ENCODE measurements at regions not wholly inside any gene's neighbourhood (a gene's known extent, or its start where the extent isn't known, plus 50 kb on each side); places are given as distances from the start of the nearest gene placed in this dataset.
"Not testable (repeated sequence)": the region's sequence is repeated elsewhere in the genome, so short reads cannot be mapped to it uniquely, and the experiment has no call there.

GRCh38 chrX:67213686-67214085 lies 330.1 kb upstream of the AR start:
- DNase-seq (ENCODE audit: low read depth); POLR2A ChIA-PET; H3K27me3 ChIP-seq (ENCODE audit: control insufficient read depth, insufficient read depth, low read length); CTCF ChIA-PET; H3K36me3 ChIP-seq (ENCODE audit: control insufficient read depth, insufficient read depth, low read length); H3K4me3 ChIP-seq (ENCODE audit: low read depth, low read length): not testable (repeated sequence)

GRCh38 chrX:67207912-67208311 lies 335.9 kb upstream of the AR start:
- H3K27me3 ChIP-seq (ENCODE audit: control insufficient read depth, insufficient read depth, low read length): no peaks in the 10 kb centered on the region
- DNase-seq (ENCODE audit: low read depth): no peak
- no peaks in the 10 kb centered on the region for H3K36me3 ChIP-seq (ENCODE audit: control insufficient read depth, insufficient read depth, low read length)
- POLR2A ChIA-PET: no interaction called here
- TF ChIP-seq, protein P1, sequence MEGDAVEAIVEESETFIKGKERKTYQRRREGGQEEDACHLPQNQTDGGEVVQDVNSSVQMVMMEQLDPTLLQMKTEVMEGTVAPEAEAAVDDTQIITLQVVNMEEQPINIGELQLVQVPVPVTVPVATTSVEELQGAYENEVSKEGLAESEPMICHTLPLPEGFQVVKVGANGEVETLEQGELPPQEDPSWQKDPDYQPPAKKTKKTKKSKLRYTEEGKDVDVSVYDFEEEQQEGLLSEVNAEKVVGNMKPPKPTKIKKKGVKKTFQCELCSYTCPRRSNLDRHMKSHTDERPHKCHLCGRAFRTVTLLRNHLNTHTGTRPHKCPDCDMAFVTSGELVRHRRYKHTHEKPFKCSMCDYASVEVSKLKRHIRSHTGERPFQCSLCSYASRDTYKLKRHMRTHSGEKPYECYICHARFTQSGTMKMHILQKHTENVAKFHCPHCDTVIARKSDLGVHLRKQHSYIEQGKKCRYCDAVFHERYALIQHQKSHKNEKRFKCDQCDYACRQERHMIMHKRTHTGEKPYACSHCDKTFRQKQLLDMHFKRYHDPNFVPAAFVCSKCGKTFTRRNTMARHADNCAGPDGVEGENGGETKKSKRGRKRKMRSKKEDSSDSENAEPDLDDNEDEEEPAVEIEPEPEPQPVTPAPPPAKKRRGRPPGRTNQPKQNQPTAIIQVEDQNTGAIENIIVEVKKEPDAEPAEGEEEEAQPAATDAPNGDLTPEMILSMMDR (IDR thresholded peaks at IDR 0.05; ENCODE audit: insufficient read depth, low read depth, low read length): no peak
- CTCF ChIA-PET: no interaction called here
- H3K4me3 ChIP-seq (ENCODE audit: low read depth, low read length): no peak overlapping the region

- H3K4me3 ChIP-seq (ENCODE audit: low read depth, low read length): no peak overlapping the region
- ChIA-PET CTCF (no interaction called here), POLR2A (no interaction called here)
- TF ChIP-seq, protein P1 (IDR thresholded peaks at IDR 0.05; ENCODE audit: insufficient read depth, low read depth, low read length): no peak
- DNase-seq (ENCODE audit: low read depth): no peak
- no peaks in the 10 kb centered on the region for H3K27me3 ChIP-seq (ENCODE audit: control insufficient read depth, insufficient read depth, low read length)
- no peaks in the 10 kb centered on the region for H3K36me3 ChIP-seq (ENCODE audit: control insufficient read depth, insufficient read depth, low read length)
Observed at GRCh38 chrX:67159437-67159836, 384.4 kb upstream of the AR start.

DNA sequence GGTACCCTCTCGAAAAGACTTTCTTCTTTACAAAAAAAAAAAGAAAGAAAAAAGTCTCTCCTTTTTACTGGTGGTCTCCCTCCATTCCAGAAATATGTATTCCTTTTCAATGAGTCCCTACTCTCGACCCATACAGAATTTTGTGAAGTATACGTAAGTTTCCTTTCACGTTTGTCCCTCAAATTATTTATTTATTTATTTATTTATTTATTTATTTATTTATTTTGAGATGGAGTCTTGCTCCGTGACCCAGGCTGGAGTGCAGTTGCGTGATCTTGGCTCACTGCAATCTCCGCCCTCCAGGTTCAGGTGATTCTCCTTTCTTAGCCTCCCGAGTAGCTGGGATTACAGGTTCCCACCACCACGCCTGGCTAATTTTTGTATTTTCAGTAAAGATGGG lies 429.2 kb upstream of the AR start:
- Histone ChIP-seq H3K4me3 (ENCODE audit: low read depth, low read length) (no peak overlapping the region), H3K27me3 (ENCODE audit: control insufficient read depth, insufficient read depth, low read length) (no peaks in the 10 kb centered on the region), H3K36me3 (ENCODE audit: control insufficient read depth, insufficient read depth, low read length) (no peaks in the 10 kb centered on the region)
- no peak for DNase-seq (ENCODE audit: low read depth)
- CTCF ChIA-PET: no interaction called here
- TF ChIP-seq, protein P1 (IDR thresholded peaks at IDR 0.05; ENCODE audit: insufficient read depth, low read depth, low read length): no peak
- POLR2A ChIA-PET: no interaction called here

DNA sequence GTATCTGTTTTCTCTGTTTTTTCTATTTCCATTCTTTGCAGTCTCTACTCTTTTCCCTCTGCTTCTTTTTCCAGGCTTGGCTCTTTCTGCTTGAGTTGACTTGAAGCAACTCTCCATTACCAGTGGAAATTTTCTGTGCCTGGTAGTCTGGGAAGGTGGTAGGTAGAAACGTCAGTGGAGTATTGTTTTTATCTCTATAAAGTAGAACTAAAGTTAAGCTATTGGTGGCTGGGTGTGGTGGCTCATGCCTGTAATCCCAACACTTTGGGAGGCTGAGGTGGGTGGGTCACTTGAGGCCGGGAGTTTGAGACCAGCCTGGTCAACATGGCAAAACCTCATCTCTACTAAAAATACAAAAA lies 438.1 kb upstream of the AR start:
- Histone ChIP-seq H3K27me3 (ENCODE audit: control insufficient read depth, insufficient read depth, low read length) (no peaks in the 10 kb centered on the region), H3K36me3 (ENCODE audit: control insufficient read depth, insufficient read depth, low read length) (no peaks in the 10 kb centered on the region), H3K4me3 (ENCODE audit: low read depth, low read length) (no peak overlapping the region)
- CTCF ChIA-PET: no interaction called here
- no peak for DNase-seq (ENCODE audit: low read depth)
- POLR2A ChIA-PET: no interaction called here
- TF ChIP-seq, protein P1 (IDR thresholded peaks at IDR 0.05; ENCODE audit: insufficient read depth, low read depth, low read length): no peak

DNA sequence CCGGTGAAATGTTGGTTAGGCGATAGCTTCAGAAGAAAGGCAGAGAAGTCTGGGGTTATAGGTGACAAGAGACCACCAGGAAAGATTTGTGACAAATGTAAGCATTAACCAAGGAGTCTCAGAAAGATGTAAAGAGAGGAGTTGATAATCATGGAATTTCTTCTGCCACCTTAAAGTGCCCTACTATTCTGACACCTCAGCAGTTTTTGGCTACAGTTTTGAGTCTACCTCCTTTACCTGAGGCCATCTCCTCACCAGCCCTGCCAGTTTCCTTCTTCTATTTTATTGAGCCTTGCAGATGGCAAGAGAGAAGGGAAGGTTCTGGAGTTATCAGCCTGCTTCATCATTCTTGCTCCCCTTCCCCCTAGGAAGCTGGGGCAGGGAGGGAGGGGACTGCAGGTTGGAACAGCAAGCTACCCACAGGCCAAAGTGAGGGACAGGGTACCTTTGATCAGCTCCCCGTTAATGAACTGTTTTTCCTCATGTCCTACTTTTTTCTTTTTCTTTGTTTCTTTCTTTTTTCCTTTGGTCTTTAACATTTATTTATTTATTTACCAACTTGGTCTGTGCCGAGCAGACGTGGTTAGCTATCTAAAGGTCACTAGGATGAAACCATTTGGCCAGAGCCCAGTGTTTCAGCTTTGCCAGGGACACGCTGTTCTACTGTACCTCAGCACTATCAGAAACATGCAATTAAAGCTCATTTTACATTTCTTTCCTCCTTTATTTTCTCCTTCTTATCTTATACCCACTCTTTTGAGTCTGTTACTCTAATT lies 438.7 kb upstream of the AR start:
- POLR2A ChIA-PET: no interaction called here

More for the DNA sequence above, 438.7 kb upstream of the AR start:
- Histone ChIP-seq H3K27me3 (ENCODE audit: control insufficient read depth, insufficient read depth, low read length) (no peaks in the 10 kb centered on the region), H3K36me3 (ENCODE audit: control insufficient read depth, insufficient read depth, low read length) (no peaks in the 10 kb centered on the region), H3K4me3 (ENCODE audit: low read depth, low read length) (no peak overlapping the region)
- DNase-seq (ENCODE audit: low read depth): no peak
- CTCF ChIA-PET: no interaction called here
- TF ChIP-seq, protein P1 (IDR thresholded peaks at IDR 0.05; ENCODE audit: insufficient read depth, low read depth, low read length): no peak

All from BJ (cell line).